ENCODE measurements at regions not wholly inside any gene's neighbourhood (a gene's known extent, or its start where the extent isn't known, plus 50 kb on each side); places are given as distances from the start of the nearest gene placed in this dataset.

- POLR2A ChIA-PET: no interaction called here
- H3K9me3 ChIP-seq (ENCODE audit: control insufficient read depth, insufficient read depth, low read depth, low read length): no peaks in the 10 kb centered on the region
- no peak overlapping the region for H3K27ac ChIP-seq (ENCODE audit: extremely low read depth, low read depth, low read length)
- no peaks in the 10 kb centered on the region for H3K4me1 ChIP-seq (ENCODE audit: control insufficient read depth, insufficient read depth, low read length)
- CTCF ChIA-PET: no interaction called here
- H3K4me3 ChIP-seq (ENCODE audit: low read depth, low read length): no peak overlapping the region
- H3K36me3 ChIP-seq (ENCODE audit: control insufficient read depth in 2 of 2, insufficient read depth in 1 of 2, low read length in 2 of 2): no peaks in the 10 kb centered on the region
- TF ChIP-seq, protein P1, sequence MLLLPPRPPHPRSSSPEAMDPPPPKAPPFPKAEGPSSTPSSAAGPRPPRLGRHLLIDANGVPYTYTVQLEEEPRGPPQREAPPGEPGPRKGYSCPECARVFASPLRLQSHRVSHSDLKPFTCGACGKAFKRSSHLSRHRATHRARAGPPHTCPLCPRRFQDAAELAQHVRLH (tag by site-specific recombination; IDR thresholded peaks at IDR 0.05): no peak
- TF ChIP-seq ZNF701 (tag by site-specific recombination; IDR thresholded peaks at IDR 0.05) (no peak), ZNF121 (tag by site-specific recombination; IDR thresholded peaks at IDR 0.05) (no peak)
Measured at GRCh38 chr2:176784633-176785200, 427.9 kb upstream of the HNRNPA3 start.

DNA sequence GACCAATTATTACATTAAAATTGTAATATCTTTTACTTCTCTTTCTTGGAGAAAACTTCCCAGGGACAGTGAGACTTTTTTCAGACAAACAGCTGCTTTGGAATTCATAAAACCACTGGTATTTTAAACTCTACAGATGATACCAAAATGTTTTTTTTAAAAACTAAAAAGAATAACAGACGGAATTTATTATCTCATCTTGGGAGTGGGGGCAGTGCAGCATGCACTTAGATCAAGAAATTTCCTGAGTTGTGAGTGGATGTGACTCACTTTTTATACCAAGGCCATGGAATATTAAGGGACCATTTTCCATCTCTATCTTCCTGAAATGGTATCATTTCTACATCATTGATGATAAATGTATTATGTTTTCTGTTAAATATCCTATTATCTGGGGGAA is 422.8 kb upstream of the HNRNPA3 start:
- no peak overlapping the region for H3K27ac ChIP-seq (ENCODE audit: extremely low read depth, low read depth, low read length)
- H3K4me3 ChIP-seq (ENCODE audit: low read depth, low read length): no peak overlapping the region
- CTCF ChIA-PET: interaction anchor here (0.7 to 1.6 kb wide), 3 partner anchors 24 to 333 kb away, joined by 3 read pairs; no protein-coding TSS in a partner anchor
- POLR2A ChIA-PET: no interaction called here
- no peaks in the 10 kb centered on the region for H3K4me1 ChIP-seq (ENCODE audit: control insufficient read depth, insufficient read depth, low read length)
- H3K9me3 ChIP-seq (ENCODE audit: control insufficient read depth, insufficient read depth, low read depth, low read length): no peaks in the 10 kb centered on the region
- H3K36me3 ChIP-seq (ENCODE audit: control insufficient read depth in 2 of 2, insufficient read depth in 1 of 2, low read length in 2 of 2): no peaks in the 10 kb centered on the region
- TF ChIP-seq FEZF1 (tag by site-specific recombination; IDR thresholded peaks at IDR 0.05) (no peak), GLI4 (tag by site-specific recombination; IDR thresholded peaks at IDR 0.05) (no peak), SP3 (tag by site-specific recombination; IDR thresholded peaks at IDR 0.05) (no peak), ZNF600 (tag by site-specific recombination; IDR thresholded peaks at IDR 0.05) (no peak), ZNF624 (tag by site-specific recombination; IDR thresholded peaks at IDR 0.05) (no peak), ZNF174 (tag by site-specific recombination; IDR thresholded peaks at IDR 0.05) (no peak), ZNF146 (tag by site-specific recombination; IDR thresholded peaks at IDR 0.05) (no peak), ZFP69B (tag by site-specific recombination; IDR thresholded peaks at IDR 0.05) (no peak), ZNF544 (tag by site-specific recombination; IDR thresholded peaks at IDR 0.05) (no peak)

GRCh38 chr2:176790468-176790867 is 422.1 kb upstream of the HNRNPA3 start:
- Histone ChIP-seq H3K4me1 (ENCODE audit: control insufficient read depth, insufficient read depth, low read length) (no peaks in the 10 kb centered on the region), H3K27ac (ENCODE audit: extremely low read depth, low read depth, low read length) (no peak overlapping the region), H3K4me3 (ENCODE audit: low read depth, low read length) (no peak overlapping the region), H3K9me3 (ENCODE audit: control insufficient read depth, insufficient read depth, low read depth, low read length) (no peaks in the 10 kb centered on the region), H3K36me3 (ENCODE audit: control insufficient read depth in 2 of 2, insufficient read depth in 1 of 2, low read length in 2 of 2) (no peaks in the 10 kb centered on the region)
- ChIA-PET POLR2A (no interaction called here), CTCF (interaction anchor here (0.9 kb wide), 1 partner anchor 386 kb away, joined by 3 read pairs; no protein-coding TSS in a partner anchor)
- no peak for TF ChIP-seq MZF1 (tag by site-specific recombination; IDR thresholded peaks at IDR 0.05; ENCODE audit: borderline replicate concordance)
- TF ChIP-seq ZNF175 (tag by site-specific recombination; IDR thresholded peaks at IDR 0.05): no peak
- no peak for TF ChIP-seq ZNF639 (tag by site-specific recombination; IDR thresholded peaks at IDR 0.05)

- H3K4me1 ChIP-seq (ENCODE audit: control insufficient read depth, insufficient read depth, low read length): no peaks in the 10 kb centered on the region
- H3K4me3 ChIP-seq (ENCODE audit: low read depth, low read length): no peak overlapping the region
- ChIA-PET CTCF (no interaction called here), POLR2A (no interaction called here)
- TF ChIP-seq ZNF19 (tag by site-specific recombination; IDR thresholded peaks at IDR 0.05; ENCODE audit: low read depth): no peak
- TF ChIP-seq PRDM10 (tag by site-specific recombination; IDR thresholded peaks at IDR 0.05): no peak
- TF ChIP-seq ZNF560 (tag by site-specific recombination; IDR thresholded peaks at IDR 0.05; ENCODE audit: borderline replicate concordance): no peak
- no peak for TF ChIP-seq ZNF211 (tag by site-specific recombination; IDR thresholded peaks at IDR 0.05; ENCODE audit: low read depth)
- no peak for TF ChIP-seq GLI2 (tag by site-specific recombination; IDR thresholded peaks at IDR 0.05; ENCODE audit: borderline replicate concordance, low read depth)
- no peak overlapping the region for H3K27ac ChIP-seq (ENCODE audit: extremely low read depth, low read depth, low read length)
- H3K36me3 ChIP-seq (ENCODE audit: control insufficient read depth in 2 of 2, insufficient read depth in 1 of 2, low read length in 2 of 2): no peaks in the 10 kb centered on the region
- H3K9me3 ChIP-seq (ENCODE audit: control insufficient read depth, insufficient read depth, low read depth, low read length): no peaks in the 10 kb centered on the region
Measured at GRCh38 chr2:176793792-176794191, 418.8 kb upstream of the HNRNPA3 start.
